Cardiac muscle cell (in vitro differentiated cells and primary cell): ENCODE measurements at regions not wholly inside any gene's neighbourhood (a gene's known extent, or its start where the extent isn't known, plus 50 kb on each side); places are given as distances from the start of the nearest gene placed in this dataset.
A peak's percentile ranks its signal among the peaks of the same experiment; 100 is the strongest.

Experiments
- DNase-seq, 2 donors: peaks; one replicate each; pipeline versions ENCODE4 v3.0.0 to v3.0.0-alpha.2; 2010 to 2017; ENCODE audit warnings: low read depth in 1 of 2, low spot score in 1 of 2
- H3K27ac ChIP-seq: fragments of 200-600 bp; sonication (generic); 2 replicates; pipeline ENCODE4 v1.5.1; 2016
- H3K27me3 ChIP-seq: fragments of 200-600 bp; sonication (generic); 2 replicates; pipeline ENCODE4 v1.6.0; 2016; ENCODE audit warnings: control low read depth
- H3K36me3 ChIP-seq: fragments of 200-600 bp; sonication (generic); 2 replicates; pipeline ENCODE4 v1.5.1; 2016; ENCODE audit warnings: control low read depth
- H3K4me1 ChIP-seq: fragments of 200-600 bp; sonication (generic); 2 replicates; pipeline ENCODE4 v1.8.1; 2017; ENCODE audit warnings: low read depth, mild to moderate bottlenecking, mixed run types
- H3K4me3 ChIP-seq: fragments of 200-600 bp; sonication (generic); 2 replicates; pipeline ENCODE4 v1.5.1; 2016; ENCODE audit warnings: mild to moderate bottlenecking
- H3K9me3 ChIP-seq: fragments of 200-600 bp; sonication (generic); 2 replicates; pipeline ENCODE4 v1.5.1; 2017; ENCODE audit warnings: low read depth, mild to moderate bottlenecking, control low read depth
- CTCF ChIP-seq: IDR thresholded peaks from 2 replicates; pipeline ENCODE4 v1.5.1; 2012; ENCODE audit warnings: low read depth, mild to moderate bottlenecking, low read length

GRCh38 chr5:115456539-115457040 lies 88.0 kb downstream of the FEM1C start:
- no peak overlapping the region for H3K27ac ChIP-seq

GRCh38 chr5:115456056-115456455 lies 88.5 kb downstream of the FEM1C start:
- Histone ChIP-seq H3K27me3 (no peaks in the 10 kb centered on the region), H3K9me3 (no peaks in the 10 kb centered on the region), H3K4me3 (no peak overlapping the region), H3K36me3 (no peaks in the 10 kb centered on the region), H3K4me1 (peaks cover 15% of the 10 kb centered on the region), H3K27ac (no peak overlapping the region)
- TF ChIP-seq CTCF, result no peak
- peak in 1 of 2 donors; percentile 59 for DNase-seq

More at GRCh38 chr5:115456539-115457040, 88.0 kb downstream of the FEM1C start:
- Histone ChIP-seq H3K4me1 (peaks cover 15% of the 10 kb centered on the region), H3K4me3 (no peak overlapping the region), H3K9me3 (no peaks in the 10 kb centered on the region), H3K36me3 (no peaks in the 10 kb centered on the region), H3K27me3 (no peaks in the 10 kb centered on the region)
- DNase-seq, result no peak
- TF ChIP-seq CTCF, result no peak

GRCh38 chr5:115455301-115455707 lies 89.3 kb downstream of the FEM1C start:
- H3K36me3 ChIP-seq, result no peaks in the 10 kb centered on the region
- H3K9me3 ChIP-seq, result no peaks in the 10 kb centered on the region
- TF ChIP-seq CTCF, result no peak
- DNase-seq, result peak in 1 of 2 donors; percentile 98
- H3K27ac ChIP-seq, result no peak overlapping the region
- H3K27me3 ChIP-seq, result no peaks in the 10 kb centered on the region
- H3K4me3 ChIP-seq, result no peak overlapping the region
- peaks cover 10% of the 10 kb centered on the region for H3K4me1 ChIP-seq

GRCh38 chr5:115453391-115454095 lies 91.0 kb downstream of the FEM1C start:
- no peak for DNase-seq
- Histone ChIP-seq H3K36me3 (no peaks in the 10 kb centered on the region), H3K4me3 (no peak overlapping the region), H3K9me3 (no peaks in the 10 kb centered on the region), H3K27ac (no peak overlapping the region), H3K27me3 (no peaks in the 10 kb centered on the region), H3K4me1 (peaks cover 5% of the 10 kb centered on the region)
- no peak for TF ChIP-seq CTCF

GRCh38 chr5:115452536-115453235 lies 91.9 kb downstream of the FEM1C start:
- TF ChIP-seq CTCF, result no peak
- Histone ChIP-seq H3K27me3 (no peaks in the 10 kb centered on the region), H3K36me3 (no peaks in the 10 kb centered on the region), H3K4me1 (no peaks in the 10 kb centered on the region), H3K27ac (no peak overlapping the region), H3K9me3 (no peaks in the 10 kb centered on the region), H3K4me3 (no peak overlapping the region)
- DNase-seq, result peak in 1 of 2 donors; percentile 31
